ENCODE measurements at regions not wholly inside any gene's neighbourhood (a gene's known extent, or its start where the extent isn't known, plus 50 kb on each side); places are given as distances from the start of the nearest gene placed in this dataset.
A peak's percentile ranks its signal among the peaks of the same experiment; 100 is the strongest.

DNA sequence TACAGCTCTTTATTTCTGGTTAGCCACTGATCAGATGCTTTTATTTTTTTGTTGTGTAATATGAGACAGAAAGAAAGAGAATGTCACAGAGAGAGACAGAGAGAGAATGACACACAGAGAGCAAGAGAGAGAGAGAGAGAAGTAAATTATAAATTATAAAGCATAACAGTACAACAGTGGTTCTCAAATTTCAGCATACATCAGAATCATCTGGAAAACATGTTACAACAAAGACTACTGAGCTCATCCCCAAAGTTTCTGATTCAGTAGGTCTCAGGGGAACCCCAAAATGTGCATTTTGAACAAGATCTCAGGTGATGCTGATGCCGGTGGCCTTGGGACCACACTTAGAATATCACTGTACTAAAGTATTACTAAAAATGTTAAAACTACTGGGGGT lies 245.8 kb upstream of the DIAPH2 start:
- TF ChIP-seq CTCF (IDR thresholded peaks at IDR 0.05) (no peak), POLR2A (IDR thresholded peaks at IDR 0.05) (no peak)
- Histone ChIP-seq H3K4me1 (replicated peaks in 1 of 2) (no peaks in the 10 kb centered on the region), H3K4me3 (no peak overlapping the region), H3K27me3 (peaks cover 11% of the 10 kb centered on the region), H3K27ac (no peak overlapping the region), H3K9me3 (replicated peaks in 1 of 3) (no peaks in the 10 kb centered on the region), H3K36me3 (replicated peaks in 1 of 2) (no peaks in the 10 kb centered on the region)
- intact Hi-C loops (cut with DNase I): no loop called here
- DNase-seq: no peak
- WGBS, 4 donors: 77 to 90% (median 83%) methylated on average over 1 of the region's 1 CpG

GRCh38 chrX:96440941-96441340 lies 243.7 kb upstream of the DIAPH2 start:
- H3K9me3 ChIP-seq (replicated peaks in 1 of 3): no peaks in the 10 kb centered on the region
- WGBS, 4 donors: 68 to 78% (median 75%) methylated on average over 6 of the region's 6 CpGs
- TF ChIP-seq POLR2A (IDR thresholded peaks at IDR 0.05) (no peak), CTCF (IDR thresholded peaks at IDR 0.05) (no peak)
- no peak overlapping the region for H3K4me3 ChIP-seq
- peaks cover 11% of the 10 kb centered on the region for H3K27me3 ChIP-seq
- intact Hi-C loops (cut with DNase I): no loop called here
- peak in 3 of 7 donors; percentile 1 to 46 (median 23) for DNase-seq
- no peaks in the 10 kb centered on the region for H3K4me1 ChIP-seq (replicated peaks in 1 of 2)
- no peaks in the 10 kb centered on the region for H3K36me3 ChIP-seq (replicated peaks in 1 of 2)
- no peak overlapping the region for H3K27ac ChIP-seq

DNA sequence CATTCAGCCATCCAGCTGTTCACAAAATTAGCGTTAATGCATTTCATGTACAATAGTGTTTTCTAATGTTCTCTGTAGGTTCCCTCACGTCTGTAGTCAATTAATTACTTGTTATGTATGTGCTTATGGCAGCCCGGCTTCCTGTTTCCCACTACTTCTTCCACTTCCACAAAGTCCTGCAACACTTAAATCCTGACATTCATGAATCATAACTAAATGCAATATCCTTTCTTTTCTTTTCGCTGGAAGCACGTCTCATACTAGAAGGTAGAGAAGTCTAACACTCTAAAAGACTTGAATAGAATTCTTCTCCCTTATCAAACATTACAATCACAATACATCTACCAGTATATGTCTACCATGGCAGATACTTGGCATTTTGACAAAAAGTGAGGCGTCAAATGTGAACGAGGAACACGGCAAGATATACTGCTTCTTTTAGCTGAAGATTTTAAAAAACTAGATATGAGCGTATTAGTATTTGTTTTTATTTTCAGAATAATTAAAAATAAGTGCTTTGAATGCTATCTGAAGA lies 239.0 kb upstream of the DIAPH2 start:
- H3K4me1 ChIP-seq (replicated peaks in 1 of 2): no peaks in the 10 kb centered on the region
- 30 to 60% (median 53%) methylated on average over 9 of the region's 9 CpGs for WGBS, 4 donors

GRCh38 chrX:96446524-96446923 lies 238.1 kb upstream of the DIAPH2 start:
- Histone ChIP-seq H3K4me3 (no peak overlapping the region), H3K36me3 (replicated peaks in 1 of 2) (no peaks in the 10 kb centered on the region), H3K27ac (no peak overlapping the region), H3K9me3 (replicated peaks in 1 of 3) (no peaks in the 10 kb centered on the region), H3K27me3 (peaks cover 15% of the 10 kb centered on the region), H3K4me1 (replicated peaks in 1 of 2) (no peaks in the 10 kb centered on the region)
- TF ChIP-seq POLR2A (IDR thresholded peaks at IDR 0.05) (no peak), CTCF (IDR thresholded peaks at IDR 0.05) (no peak)
- intact Hi-C loops (cut with DNase I): no loop called here
- 67 to 80% (median 75%) methylated on average over 3 of the region's 3 CpGs for WGBS, 4 donors
- DNase-seq: no peak

More for the DNA sequence above, 239.0 kb upstream of the DIAPH2 start:
- peaks cover 19% of the 10 kb centered on the region for H3K27me3 ChIP-seq
- no peak for DNase-seq
- intact Hi-C loops (cut with DNase I): no loop called here
- TF ChIP-seq CTCF (IDR thresholded peaks at IDR 0.05) (no peak), POLR2A (IDR thresholded peaks at IDR 0.05) (no peak)
- H3K9me3 ChIP-seq (replicated peaks in 1 of 3): no peaks in the 10 kb centered on the region
- no peak overlapping the region for H3K27ac ChIP-seq
- H3K36me3 ChIP-seq (replicated peaks in 1 of 2): no peaks in the 10 kb centered on the region
- no peak overlapping the region for H3K4me3 ChIP-seq
